DOHH2 (cell line): ENCODE measurements at regions not wholly inside any gene's neighbourhood (a gene's known extent, or its start where the extent isn't known, plus 50 kb on each side); places are given as distances from the start of the nearest gene placed in this dataset.

Experiments used
- CTCF ChIP-seq: fragments of 200-600 bp; sonication (generic); IDR thresholded peaks from one replicate; pipeline ENCODE4 v1.5.1; 2014; ENCODE audit warnings: antibody characterized with exemption, mild to moderate bottlenecking, low read depth, low read length; ENCODE audit not compliant: poor library complexity, severe bottlenecking
- EZH2phosphoT487 ChIP-seq: fragments of 200-600 bp; sonication (generic); IDR thresholded peaks from 2 replicates; pipeline ENCODE4 v1.6.1; 2017; ENCODE audit warnings: borderline replicate concordance, mild to moderate bottlenecking, antibody characterized with exemption, low read length, moderate library complexity, mixed read lengths

- TF ChIP-seq CTCF, result no peak
- TF ChIP-seq EZH2phosphoT487, result no peak
These were observed 212.4 kb downstream of the PLA2G4A start for GRCh38 chr1:187041104-187041503.
